H1 (cell line): ENCODE measurements at regions not wholly inside any gene's neighbourhood (a gene's known extent, or its start where the extent isn't known, plus 50 kb on each side); places are given as distances from the start of the nearest gene placed in this dataset.

ENCODE experiments used
- CTCF ChIA-PET: fragments of 300-600 bp; sonication (Branson Sonifier 250); formaldehyde crosslinking; loops from one replicate; lab custom pipeline; 2021; ENCODE audit not compliant: partially characterized antibody; lab: Charles Lee
- POLR2A ChIA-PET: fragments of 300-600 bp; sonication (Branson Sonifier 250); formaldehyde crosslinking; loops from one replicate; lab custom pipeline; 2021; ENCODE audit warnings: inconsistent platforms; ENCODE audit not compliant: partially characterized antibody; lab: Charles Lee
- DNase-seq, 2 experiments: peaks; one replicate each; pipeline versions ENCODE4 v3.0.0 to v3.0.0-alpha.2; 2010 to 2022; ENCODE audit warnings: low spot score in 2 of 2, low read depth in 1 of 2, mixed read lengths in 1 of 2
- FAIRE-seq: peaks from 2 replicates; lab custom pipeline; 2011; peaks lifted over from hg19 to GRCh38; lab: Jason Lieb, UNC
- H2AFZ ChIP-seq: 2 replicates; pipeline ENCODE4 v1.8.1; 2012; ENCODE audit warnings: low read length, inconsistent platforms
- H2AK5ac ChIP-seq: 2 replicates; pipeline ENCODE4 v1.6.1; 2013; ENCODE audit warnings: low read depth, low read length
- H2BK120ac ChIP-seq: replicated peaks from 2 replicates; pipeline ENCODE3; 2013; ENCODE audit warnings: low read depth, low read length, inconsistent platforms
- H2BK12ac ChIP-seq: 2 replicates; pipeline ENCODE4 v1.6.1; 2013; ENCODE audit warnings: low read depth, low read length
- H2BK15ac ChIP-seq: 2 replicates; pipeline ENCODE4 v1.6.1; 2013; ENCODE audit warnings: low read length
- H2BK20ac ChIP-seq: 2 replicates; pipeline ENCODE4 v1.6.1; 2013; ENCODE audit warnings: low read length
- H2BK5ac ChIP-seq: 2 replicates; pipeline ENCODE4 v1.6.1; 2013; ENCODE audit warnings: low read depth, low read length
- H3K14ac ChIP-seq: 2 replicates; pipeline ENCODE4 v1.6.1; 2013; ENCODE audit warnings: inconsistent platforms; ENCODE audit not compliant: insufficient read length
- H3K18ac ChIP-seq: 2 replicates; pipeline ENCODE4 v1.6.1; 2013; ENCODE audit warnings: low read length; ENCODE audit errors: extremely low read depth
- H3K23ac ChIP-seq: 2 replicates; pipeline ENCODE4 v1.6.1; 2013; ENCODE audit warnings: inconsistent platforms; ENCODE audit not compliant: insufficient read length
- H3K23me2 ChIP-seq: 2 replicates; pipeline ENCODE4 v1.6.1; 2013; ENCODE audit warnings: low read depth, low read length
- H3K27ac ChIP-seq: 2 replicates; pipeline ENCODE4 v1.6.1; 2011; ENCODE audit warnings: low read depth, low read length, inconsistent platforms
- H3K27me3 ChIP-seq, 4 experiments: replicated peaks in 1 of 4; 1 replicate in 1 of 4; 2 replicates in 3 of 4; pipeline versions ENCODE4 v1.6.1 to v1.8.1; 2011 to 2013; ENCODE audit warnings: low read length in 3 of 4, mild to moderate bottlenecking in 3 of 4, inconsistent platforms in 2 of 4, mixed read lengths in 2 of 4, moderate library complexity in 1 of 4; ENCODE audit not compliant: control insufficient read depth in 3 of 4, insufficient read depth in 3 of 4; ENCODE audit errors: extremely low read depth in 1 of 4
- H3K36me3 ChIP-seq, 4 experiments: 2 replicates each; pipeline versions ENCODE4 v1.6.1 to v1.8.1; 2011 to 2013; ENCODE audit warnings: mild to moderate bottlenecking in 4 of 4, low read length in 3 of 4, moderate library complexity in 2 of 4, control low read depth in 1 of 4, inconsistent platforms in 1 of 4; ENCODE audit not compliant: insufficient read depth in 4 of 4, control insufficient read depth in 2 of 4
- H3K4ac ChIP-seq: replicated peaks from 2 replicates; pipeline ENCODE3; 2013; ENCODE audit warnings: low read length, low read depth, mixed read lengths, inconsistent platforms; ENCODE audit not compliant: insufficient read length
- H3K4me1 ChIP-seq, 4 experiments: replicated peaks in 1 of 4; 1 replicate in 1 of 4; 2 replicates in 3 of 4; pipeline versions ENCODE4 v1.6.1 to v1.8.1; 2011 to 2013; ENCODE audit warnings: low read length in 3 of 4, inconsistent platforms in 2 of 4, mixed read lengths in 1 of 4; ENCODE audit not compliant: insufficient read depth in 4 of 4, control insufficient read depth in 3 of 4
- H3K4me2 ChIP-seq, 2 experiments: 2 replicates each; pipeline versions ENCODE4 v1.6.1 to v1.8.1; 2011 to 2013; ENCODE audit warnings: low read depth in 2 of 2, low read length in 2 of 2, control low read depth in 1 of 2, inconsistent platforms in 1 of 2, mild to moderate bottlenecking in 1 of 2; ENCODE audit not compliant: insufficient read depth in 1 of 2
- H3K4me3 ChIP-seq, 4 experiments: fragments of 200-600, 300-600 bp in 1 of 4; sonication (generic), shearing (Covaris generic), sonication (Bioruptor Twin) in 1 of 4; 2 replicates each; pipeline versions ENCODE4 v1.5.1 to v1.8.1; 2011 to 2016; ENCODE audit warnings: low read length in 4 of 4, low read depth in 3 of 4, control low read depth in 2 of 4, inconsistent platforms in 2 of 4, mild to moderate bottlenecking in 2 of 4, mixed read lengths in 1 of 4, moderate library complexity in 1 of 4; ENCODE audit not compliant: insufficient read depth in 2 of 4; ENCODE audit errors: extremely low read depth in 1 of 4
- H3K56ac ChIP-seq: replicated peaks from 2 replicates; pipeline ENCODE3; 2013; ENCODE audit warnings: low read depth, mild to moderate bottlenecking, mixed read lengths, low read length, inconsistent platforms; ENCODE audit not compliant: insufficient read length
- H3K79me1 ChIP-seq: 2 replicates; pipeline ENCODE4 v1.6.1; 2013; ENCODE audit warnings: low read depth, low read length, control low read depth
- H3K79me2 ChIP-seq, 2 experiments: 2 replicates each; pipeline versions ENCODE4 v1.6.1 to v1.8.1; 2012 to 2013; ENCODE audit warnings: low read length in 2 of 2, mild to moderate bottlenecking in 2 of 2, inconsistent platforms in 1 of 2; ENCODE audit not compliant: insufficient read depth in 2 of 2, control insufficient read depth in 1 of 2
- H3K9ac ChIP-seq, 4 experiments: replicated peaks in 1 of 4; 1 replicate in 1 of 4; 2 replicates in 3 of 4; pipeline versions ENCODE4 v1.6.1 to v1.8.1; 2011 to 2013; ENCODE audit warnings: low read depth in 3 of 4, low read length in 3 of 4, control low read depth in 2 of 4, mild to moderate bottlenecking in 2 of 4, moderate library complexity in 2 of 4, inconsistent platforms in 1 of 4; ENCODE audit errors: extremely low read depth in 1 of 4
- H3K9me3 ChIP-seq, 2 experiments: 2 replicates each; pipeline versions ENCODE4 v1.6.1 to v1.8.1; 2012 to 2013; ENCODE audit warnings: mild to moderate bottlenecking in 2 of 2, moderate library complexity in 2 of 2, control low read depth in 1 of 2, inconsistent platforms in 1 of 2, low read depth in 1 of 2, low read length in 1 of 2, mixed read lengths in 1 of 2; ENCODE audit not compliant: insufficient read depth in 2 of 2
- H4K20me1 ChIP-seq, 2 experiments: replicated peaks in 1 of 2; 2 replicates each; pipeline versions ENCODE3 to v1.8.1; 2011 to 2013; ENCODE audit warnings: inconsistent platforms in 2 of 2, low read length in 2 of 2, mild to moderate bottlenecking in 1 of 2; ENCODE audit not compliant: insufficient read depth in 2 of 2, control insufficient read depth in 1 of 2
- H4K5ac ChIP-seq: 2 replicates; pipeline ENCODE4 v1.6.1; 2013; ENCODE audit warnings: low read length, low read depth, mixed read lengths, inconsistent platforms; ENCODE audit not compliant: insufficient read length
- H4K8ac ChIP-seq: 2 replicates; pipeline ENCODE4 v1.8.0; 2013; ENCODE audit warnings: mild to moderate bottlenecking, moderate library complexity, low read length, inconsistent platforms; ENCODE audit not compliant: insufficient read depth; ENCODE audit errors: extremely low read depth
- H4K91ac ChIP-seq: replicated peaks from 2 replicates; pipeline ENCODE3; 2013; ENCODE audit warnings: low read length, mixed read lengths, inconsistent platforms; ENCODE audit not compliant: insufficient read length
- BRCA1 ChIP-seq: IDR thresholded peaks from 2 replicates; pipeline ENCODE4 v1.6.1; 2012; ENCODE audit warnings: low read depth, low read length, improper control_type of control experiment
- CBX5 ChIP-seq: fragments of 300-800, 300-1000 bp; sonication (generic); IDR thresholded peaks from 2 replicates; pipeline ENCODE4 v1.7.1; 2016; ENCODE audit warnings: antibody characterized with exemption, low read length, low read depth
- CEBPB ChIP-seq: IDR thresholded peaks from 2 replicates; pipeline ENCODE4 v1.6.1; 2012; ENCODE audit warnings: low read depth, low read length
- CHD1 ChIP-seq: IDR thresholded peaks from 2 replicates; pipeline ENCODE4 v1.6.1; 2012; ENCODE audit warnings: low read depth, low read length, improper control_type of control experiment
- EP300 ChIP-seq, 2 experiments: IDR thresholded peaks; 1 replicate in 1 of 2; 2 replicates in 1 of 2; pipeline ENCODE4 v1.6.1; 2011 to 2012; ENCODE audit warnings: low read depth in 2 of 2, low read length in 2 of 2, mild to moderate bottlenecking in 2 of 2, borderline replicate concordance in 1 of 2, inconsistent platforms in 1 of 2, moderate library complexity in 1 of 2
- GABPA ChIP-seq: IDR thresholded peaks from 2 replicates; pipeline ENCODE4 v1.6.1; 2011; ENCODE audit warnings: mild to moderate bottlenecking, low read length, moderate library complexity, borderline replicate concordance; ENCODE audit not compliant: insufficient read depth
- HDAC2 ChIP-seq, 2 experiments: fragments of 300-600 bp in 1 of 2; sonication (generic) in 1 of 2; IDR thresholded peaks; 2 replicates each; pipeline ENCODE4 v1.6.1; 2011 to 2012; ENCODE audit warnings: low read depth in 2 of 2, low read length in 2 of 2, mild to moderate bottlenecking in 2 of 2, moderate library complexity in 2 of 2, borderline replicate concordance in 1 of 2, inconsistent platforms in 1 of 2
- KDM1A ChIP-seq: fragments of 200-600, 300-600 bp; sonication (generic); IDR thresholded peaks from 2 replicates; pipeline ENCODE4 v1.7.1; 2016; ENCODE audit warnings: mild to moderate bottlenecking, low read length, borderline replicate concordance
- KDM4A ChIP-seq: IDR thresholded peaks from one replicate; pipeline ENCODE4 v1.7.1; 2012; ENCODE audit warnings: low read depth, mild to moderate bottlenecking, moderate library complexity, low read length, inconsistent platforms; ENCODE audit not compliant: severe bottlenecking
- MAFK ChIP-seq: IDR thresholded peaks from 2 replicates; pipeline ENCODE4 v1.6.1; 2012; ENCODE audit warnings: low read depth, mild to moderate bottlenecking, improper control_type of control experiment, low read length
- RFX5 ChIP-seq: IDR thresholded peaks from 2 replicates; pipeline ENCODE4 v1.6.1; 2011; ENCODE audit warnings: low read depth, low read length, improper control_type of control experiment, borderline replicate concordance
- SIRT6 ChIP-seq: IDR thresholded peaks from one replicate; pipeline ENCODE4 v1.7.1; 2012; ENCODE audit warnings: low read length, inconsistent platforms
- TBP ChIP-seq: IDR thresholded peaks from 2 replicates; pipeline ENCODE4 v1.6.1; 2011; ENCODE audit warnings: low read depth, low read length, improper control_type of control experiment
- YY1 ChIP-seq: IDR thresholded peaks from 2 replicates; pipeline ENCODE4 v1.6.1; 2011; ENCODE audit warnings: low read depth, mild to moderate bottlenecking, low read length

- POLR2A ChIA-PET, result no interaction called here
- TF ChIP-seq KDM1A (no peak), CBX5 (no peak), EP300 (IDR thresholded peaks at IDR 0.05; ENCODE audit: borderline replicate concordance in 1 of 2, low read depth in 2 of 2, low read length in 2 of 2) (no peak), GABPA (no peak), BRCA1 (no peak), RFX5 (no peak), MAFK (no peak), CHD1 (no peak), TBP (no peak), CEBPB (no peak), YY1 (no peak), KDM4A (no peak), HDAC2 (IDR thresholded peaks at IDR 0.05; ENCODE audit: borderline replicate concordance in 1 of 2, low read depth in 2 of 2, low read length in 2 of 2) (no peak), SIRT6 (no peak)
- Histone ChIP-seq H2BK5ac (no peak overlapping the region), H2BK12ac (no peak overlapping the region), H3K18ac (no peak overlapping the region), H3K79me1 (no peaks in the 10 kb centered on the region), H3K27me3 (no peaks in the 10 kb centered on the region), H4K5ac (no peak overlapping the region), H4K8ac (no peak overlapping the region), H3K14ac (no peak overlapping the region), H3K9ac (no peak overlapping the region), H2BK120ac (no peak overlapping the region), H3K23ac (no peak overlapping the region), H4K20me1 (no peaks in the 10 kb centered on the region), H3K27ac (no peak overlapping the region), H2BK20ac (no peak overlapping the region), H2AFZ (no peak overlapping the region), H3K36me3 (no peaks in the 10 kb centered on the region), H3K23me2 (no peaks in the 10 kb centered on the region), H3K4me3 (no peak overlapping the region), H2BK15ac (no peak overlapping the region), H3K4me2 (no peak overlapping the region), H3K79me2 (no peaks in the 10 kb centered on the region), H2AK5ac (no peak overlapping the region), H4K91ac (no peak overlapping the region), H3K9me3 (peaks cover 0 to 5% of the 10 kb centered on the region in 2 experiments; a peak in 1 of 4 replicates), H3K4me1 (no peaks in the 10 kb centered on the region), H3K4ac (no peak overlapping the region), H3K56ac (no peak overlapping the region)
- CTCF ChIA-PET, result no interaction called here
- DNase-seq (no peak), FAIRE-seq (no peak)
Measured at GRCh38 chr11:37519781-37520180, 921.7 kb upstream of the RAG2 start.
